ENCODE measurements at regions not wholly inside any gene's neighbourhood (a gene's known extent, or its start where the extent isn't known, plus 50 kb on each side); places are given as distances from the start of the nearest gene placed in this dataset.

GRCh38 chr15:62469478-62469873, 304.4 kb upstream of the C2CD4B start:
- no peak for DNase-seq (ENCODE audit: low read depth in 1 of 2, low spot score in 1 of 2)
- TF ChIP-seq JUND (IDR thresholded peaks at IDR 0.05; ENCODE audit: low read depth): no peak
- in situ Hi-C loops (cut with HindIII; ENCODE audit: low pct_unique_long_range_greater_than_20kb, low sequenced_read_pairs): no loop called here

- in situ Hi-C loops (cut with HindIII; ENCODE audit: low pct_unique_long_range_greater_than_20kb, low sequenced_read_pairs): no loop called here
- no peak for DNase-seq (ENCODE audit: low read depth in 1 of 2, low spot score in 1 of 2)
- no peak for TF ChIP-seq JUND (IDR thresholded peaks at IDR 0.05; ENCODE audit: low read depth)
These were observed 305.0 kb upstream of the C2CD4B start for GRCh38 chr15:62469874-62470688.

GRCh38 chr15:62472616-62473299, 307.7 kb upstream of the C2CD4B start:
- TF ChIP-seq JUND (IDR thresholded peaks at IDR 0.05; ENCODE audit: low read depth): no peak
- in situ Hi-C loops (cut with HindIII; ENCODE audit: low pct_unique_long_range_greater_than_20kb, low sequenced_read_pairs): no loop called here
- peak; percentile 45 to 90 for DNase-seq (ENCODE audit: low read depth in 1 of 2, low spot score in 1 of 2)

GRCh38 chr15:62474021-62474770, 309.1 kb upstream of the C2CD4B start:
- DNase-seq (ENCODE audit: low read depth in 1 of 2, low spot score in 1 of 2): no peak
- in situ Hi-C loops (cut with HindIII; ENCODE audit: low pct_unique_long_range_greater_than_20kb, low sequenced_read_pairs): no loop called here
- no peak for TF ChIP-seq JUND (IDR thresholded peaks at IDR 0.05; ENCODE audit: low read depth)

GRCh38 chr15:62474771-62475124, 309.7 kb upstream of the C2CD4B start:
- DNase-seq (ENCODE audit: low read depth in 1 of 2, low spot score in 1 of 2): no peak
- in situ Hi-C loops (cut with HindIII; ENCODE audit: low pct_unique_long_range_greater_than_20kb, low sequenced_read_pairs): no loop called here

GRCh38 chr15:62475591-62475990, 310.5 kb upstream of the C2CD4B start:
- in situ Hi-C loops (cut with HindIII; ENCODE audit: low pct_unique_long_range_greater_than_20kb, low sequenced_read_pairs): no loop called here
- no peak for TF ChIP-seq JUND (IDR thresholded peaks at IDR 0.05; ENCODE audit: low read depth)
- no peak for DNase-seq (ENCODE audit: low read depth in 1 of 2, low spot score in 1 of 2)

More at GRCh38 chr15:62474771-62475124, 309.7 kb upstream of the C2CD4B start:
- TF ChIP-seq JUND (IDR thresholded peaks at IDR 0.05; ENCODE audit: low read depth): no peak

GRCh38 chr15:62476163-62476562, 311.1 kb upstream of the C2CD4B start:
- no peak for DNase-seq (ENCODE audit: low read depth in 1 of 2, low spot score in 1 of 2)
- TF ChIP-seq JUND (IDR thresholded peaks at IDR 0.05; ENCODE audit: low read depth): no peak
- in situ Hi-C loops (cut with HindIII; ENCODE audit: low pct_unique_long_range_greater_than_20kb, low sequenced_read_pairs): no loop called here

GRCh38 chr15:62477929-62478328, 312.8 kb upstream of the C2CD4B start:
- in situ Hi-C loops (cut with HindIII; ENCODE audit: low pct_unique_long_range_greater_than_20kb, low sequenced_read_pairs): no loop called here
- no peak for TF ChIP-seq JUND (IDR thresholded peaks at IDR 0.05; ENCODE audit: low read depth)
- peak in 1 of 2 experiments; percentile 69 for DNase-seq (ENCODE audit: low read depth in 1 of 2, low spot score in 1 of 2)

- peak in 1 of 2 experiments; percentile 51 for DNase-seq (ENCODE audit: low read depth in 1 of 2, low spot score in 1 of 2)
- TF ChIP-seq JUND (IDR thresholded peaks at IDR 0.05; ENCODE audit: low read depth): no peak
- in situ Hi-C loops (cut with HindIII; ENCODE audit: low pct_unique_long_range_greater_than_20kb, low sequenced_read_pairs): no loop called here
These were observed 317.8 kb upstream of the C2CD4B start for GRCh38 chr15:62482785-62483429.

- no peak for DNase-seq (ENCODE audit: low read depth in 1 of 2, low spot score in 1 of 2)
- in situ Hi-C loops (cut with HindIII; ENCODE audit: low pct_unique_long_range_greater_than_20kb, low sequenced_read_pairs): no loop called here
- no peak for TF ChIP-seq JUND (IDR thresholded peaks at IDR 0.05; ENCODE audit: low read depth)
These were observed 318.7 kb upstream of the C2CD4B start for GRCh38 chr15:62483814-62484213.

GRCh38 chr15:62485170-62485720, 320.2 kb upstream of the C2CD4B start:
- in situ Hi-C loops (cut with HindIII; ENCODE audit: low pct_unique_long_range_greater_than_20kb, low sequenced_read_pairs): no loop called here
- DNase-seq (ENCODE audit: low read depth in 1 of 2, low spot score in 1 of 2): no peak
- TF ChIP-seq JUND (IDR thresholded peaks at IDR 0.05; ENCODE audit: low read depth): no peak

- TF ChIP-seq JUND (IDR thresholded peaks at IDR 0.05; ENCODE audit: low read depth): no peak
- DNase-seq (ENCODE audit: low read depth in 1 of 2, low spot score in 1 of 2): no peak
- in situ Hi-C loops (cut with HindIII; ENCODE audit: low pct_unique_long_range_greater_than_20kb, low sequenced_read_pairs): no loop called here
These were observed 321.0 kb upstream of the C2CD4B start for GRCh38 chr15:62486041-62486440.
